Parathyroid adenoma (tissue), 2 donors: ENCODE measurements at regions not wholly inside any gene's neighbourhood (a gene's known extent, or its start where the extent isn't known, plus 50 kb on each side); places are given as distances from the start of the nearest gene placed in this dataset.

Experiments
- H2AFZ ChIP-seq: fragments of 300-600 bp; sonication (generic); one replicate; pipeline ENCODE4 v1.7.0; 2017; ENCODE audit warnings: antibody characterized with exemption, mild to moderate bottlenecking
- H3K27ac ChIP-seq: fragments of 300-600 bp; sonication (generic); one replicate; pipeline ENCODE4 v1.7.0; 2017
- H3K27me3 ChIP-seq: fragments of 300-600 bp; sonication (generic); one replicate; pipeline ENCODE4 v1.7.0; 2017; ENCODE audit warnings: low read length; ENCODE audit not compliant: control insufficient read depth, insufficient read depth
- H3K36me3 ChIP-seq: fragments of 300-600 bp; sonication (generic); one replicate; pipeline ENCODE4 v1.7.0; 2017; ENCODE audit warnings: low read length; ENCODE audit not compliant: control insufficient read depth, insufficient read depth
- H3K4me1 ChIP-seq: fragments of 300-600 bp; sonication (generic); one replicate; pipeline ENCODE4 v1.7.0; 2017; ENCODE audit warnings: control low read depth
- H3K4me2 ChIP-seq: fragments of 300-600 bp; sonication (generic); one replicate; pipeline ENCODE4 v1.7.0; 2017; ENCODE audit warnings: low read length
- H3K4me3 ChIP-seq: fragments of 300-600 bp; sonication (generic); one replicate; pipeline ENCODE4 v1.7.0; 2017; ENCODE audit warnings: low read depth, low read length
- H3K79me2 ChIP-seq: fragments of 300-600 bp; sonication (generic); one replicate; pipeline ENCODE4 v1.7.0; 2017; ENCODE audit warnings: control low read depth
- H3K9ac ChIP-seq: fragments of 300-600 bp; sonication (generic); one replicate; pipeline ENCODE4 v1.7.0; 2017; ENCODE audit warnings: mild to moderate bottlenecking
- H3K9me3 ChIP-seq: fragments of 300-600 bp; sonication (generic); one replicate; pipeline ENCODE4 v1.7.0; 2017; ENCODE audit warnings: low read length; ENCODE audit not compliant: control insufficient read depth
- CTCF ChIP-seq: fragments of 300-600 bp; sonication (generic); IDR thresholded peaks from one replicate; pipeline ENCODE4 v1.7.0; 2017; ENCODE audit warnings: antibody characterized with exemption, mild to moderate bottlenecking
- donor health status: primary hyperparathyroidism.

- Histone ChIP-seq H3K27ac (no peak overlapping the region), H3K9me3 (no peaks in the 10 kb centered on the region)
- no peak for TF ChIP-seq CTCF
Observed at GRCh38 chr21:26715116-26715515, 130.1 kb downstream of the ADAMTS1 start.

GRCh38 chr21:26710155-26710554 is 135.1 kb downstream of the ADAMTS1 start:
- no peak for TF ChIP-seq CTCF
- H3K79me2 ChIP-seq, result no peaks in the 10 kb centered on the region
- no peak overlapping the region for H2AFZ ChIP-seq
- no peaks in the 10 kb centered on the region for H3K36me3 ChIP-seq
- no peak overlapping the region for H3K9ac ChIP-seq
- H3K4me3 ChIP-seq, result no peak overlapping the region
- H3K27me3 ChIP-seq, result no peaks in the 10 kb centered on the region
- H3K27ac ChIP-seq, result no peak overlapping the region
- H3K9me3 ChIP-seq, result no peaks in the 10 kb centered on the region
- no peaks in the 10 kb centered on the region for H3K4me1 ChIP-seq
- H3K4me2 ChIP-seq, result no peak overlapping the region

More at GRCh38 chr21:26715116-26715515, 130.1 kb downstream of the ADAMTS1 start:
- Histone ChIP-seq H3K36me3 (no peaks in the 10 kb centered on the region), H3K4me1 (no peaks in the 10 kb centered on the region), H3K27me3 (no peaks in the 10 kb centered on the region), H3K4me3 (no peak overlapping the region), H3K9ac (no peak overlapping the region), H3K4me2 (no peak overlapping the region), H2AFZ (no peak overlapping the region), H3K79me2 (no peaks in the 10 kb centered on the region)

GRCh38 chr21:26709090-26709489 is 136.0 kb upstream of the CYYR1 start:
- Histone ChIP-seq H2AFZ (no peak overlapping the region), H3K36me3 (no peaks in the 10 kb centered on the region), H3K27ac (no peak overlapping the region), H3K4me3 (no peak overlapping the region), H3K4me1 (no peaks in the 10 kb centered on the region), H3K79me2 (no peaks in the 10 kb centered on the region), H3K9ac (no peak overlapping the region), H3K9me3 (no peaks in the 10 kb centered on the region), H3K27me3 (no peaks in the 10 kb centered on the region), H3K4me2 (no peak overlapping the region)
- TF ChIP-seq CTCF, result no peak

- Histone ChIP-seq H3K4me1 (no peaks in the 10 kb centered on the region), H3K4me3 (no peak overlapping the region), H3K36me3 (no peaks in the 10 kb centered on the region), H3K9ac (no peak overlapping the region), H3K27ac (no peak overlapping the region), H3K79me2 (no peaks in the 10 kb centered on the region), H2AFZ (no peak overlapping the region), H3K27me3 (no peaks in the 10 kb centered on the region), H3K9me3 (no peaks in the 10 kb centered on the region), H3K4me2 (no peak overlapping the region)
- no peak for TF ChIP-seq CTCF
Observed at GRCh38 chr21:26708223-26708800, 135.2 kb upstream of the CYYR1 start.

- Histone ChIP-seq H3K4me1 (no peaks in the 10 kb centered on the region), H2AFZ (no peak overlapping the region), H3K9ac (no peak overlapping the region), H3K27me3 (no peaks in the 10 kb centered on the region), H3K4me2 (no peak overlapping the region), H3K27ac (no peak overlapping the region), H3K9me3 (no peaks in the 10 kb centered on the region), H3K4me3 (no peak overlapping the region), H3K36me3 (no peaks in the 10 kb centered on the region), H3K79me2 (no peaks in the 10 kb centered on the region)
- TF ChIP-seq CTCF, result no peak
Observed at GRCh38 chr21:26707246-26707645, 134.2 kb upstream of the CYYR1 start.
